ENCODE measurements at regions not wholly inside any gene's neighbourhood (a gene's known extent, or its start where the extent isn't known, plus 50 kb on each side); places are given as distances from the start of the nearest gene placed in this dataset.

DNA sequence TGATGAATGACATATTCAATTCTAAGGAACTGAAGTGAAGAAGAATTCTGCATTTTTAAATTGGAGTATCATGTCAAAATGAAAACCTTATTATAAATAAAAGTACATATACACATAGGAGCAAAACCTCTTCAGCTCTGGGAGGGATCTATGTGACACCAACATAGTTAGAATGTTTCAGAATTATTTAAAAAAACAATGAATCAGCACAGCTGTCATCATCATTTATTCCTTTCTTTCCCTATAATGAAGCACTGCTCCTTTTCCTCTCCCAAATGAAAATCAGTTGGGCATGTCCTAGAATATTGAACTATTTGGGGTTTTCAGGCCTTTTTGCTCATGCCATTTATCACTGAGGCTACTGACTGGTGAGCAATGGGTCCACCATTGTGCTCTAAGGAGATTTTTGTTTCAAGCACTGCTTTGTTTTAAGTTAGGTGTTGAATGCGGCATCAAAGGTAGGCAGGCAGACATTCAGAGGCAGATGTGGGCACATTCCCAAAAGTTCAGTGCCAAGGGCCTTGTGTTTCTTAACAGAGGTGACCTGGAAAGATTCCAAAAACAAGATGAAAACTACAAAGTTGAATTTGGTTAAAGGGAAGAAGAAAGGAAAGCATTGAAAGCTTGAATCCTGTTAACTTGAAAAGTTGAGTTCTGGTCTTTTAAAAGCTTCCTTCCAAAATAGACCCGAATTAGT is 126.4 kb upstream of the ADAMTSL1 start:
- intact Hi-C loops (cut with DNase I), result loop anchor here in 1 of 2 donors (5.0 kb wide), 1 partner anchor 1845 kb away; no protein-coding TSS in a partner anchor
- DNase-seq (ENCODE audit: low spot score), result no peak

DNA sequence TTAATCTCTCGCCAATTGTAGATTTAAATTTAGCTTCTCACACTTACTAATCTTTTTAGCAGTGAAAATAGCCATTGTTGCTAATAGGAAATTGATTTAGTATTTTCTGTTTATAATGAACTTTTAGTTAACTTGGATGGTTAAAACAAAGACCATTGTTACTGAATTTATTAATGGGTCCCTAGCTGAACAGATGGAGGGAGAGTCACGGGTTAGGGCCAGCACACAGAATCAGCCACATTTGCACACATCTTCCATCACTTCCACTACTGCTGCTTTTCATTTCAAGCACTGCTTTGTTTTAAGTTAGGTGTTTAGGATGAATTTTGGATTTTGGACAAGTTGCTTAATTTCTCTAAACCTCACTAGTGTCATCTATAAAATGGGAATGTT is 125.9 kb upstream of the ADAMTSL1 start:
- intact Hi-C loops (cut with DNase I), result loop anchor here in 1 of 2 donors (5.0 kb wide), 1 partner anchor 1844 kb away; no protein-coding TSS in a partner anchor

DNA sequence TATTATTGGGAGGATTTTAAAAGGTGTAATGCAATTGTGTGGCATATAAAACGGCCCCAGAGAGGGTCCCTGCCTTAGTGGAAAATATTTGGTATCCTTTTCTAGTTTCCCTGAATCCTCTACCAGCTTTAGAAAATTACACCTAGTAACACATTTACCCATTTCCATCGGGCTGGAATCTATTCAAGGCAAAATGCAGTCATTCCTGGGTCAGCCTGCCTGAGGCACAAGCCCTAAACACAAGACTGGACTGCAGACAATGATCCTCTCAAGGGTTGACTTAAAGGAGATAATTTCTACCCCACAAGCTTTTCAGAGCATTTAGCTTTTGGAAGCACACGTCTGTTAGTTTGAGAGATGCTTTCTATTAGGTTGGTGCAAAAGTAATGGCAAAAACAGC is 124.4 kb upstream of the ADAMTSL1 start:
- DNase-seq (ENCODE audit: low spot score), result no peak
- intact Hi-C loops (cut with DNase I), result loop anchor here in 1 of 2 donors (5.0 kb wide), 1 partner anchor 1843 kb away; no protein-coding TSS in a partner anchor

More for the DNA sequence above, 125.9 kb upstream of the ADAMTSL1 start:
- no peak for DNase-seq (ENCODE audit: low spot score)

DNA sequence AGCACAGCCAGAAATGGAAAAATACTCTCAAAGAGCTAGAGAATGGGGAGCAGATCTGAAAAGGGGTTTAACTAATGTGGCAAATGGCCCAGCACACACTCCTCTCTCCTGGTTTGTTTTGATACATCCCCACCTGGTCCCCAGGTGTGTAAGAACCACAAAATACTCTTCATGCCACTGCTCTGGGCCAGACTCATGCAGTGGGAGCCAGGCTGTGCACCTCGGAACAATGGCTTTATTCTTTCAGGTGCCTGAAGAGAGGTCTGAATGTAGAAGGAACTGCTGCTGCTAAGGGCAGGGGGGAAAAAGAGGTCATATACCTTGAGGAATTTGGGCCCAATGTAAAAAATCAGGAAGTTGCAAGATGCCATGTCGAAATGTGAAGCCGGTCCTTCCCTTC is 123.9 kb upstream of the ADAMTSL1 start:
- intact Hi-C loops (cut with DNase I), result no loop called here
- no peak for DNase-seq (ENCODE audit: low spot score)

DNA sequence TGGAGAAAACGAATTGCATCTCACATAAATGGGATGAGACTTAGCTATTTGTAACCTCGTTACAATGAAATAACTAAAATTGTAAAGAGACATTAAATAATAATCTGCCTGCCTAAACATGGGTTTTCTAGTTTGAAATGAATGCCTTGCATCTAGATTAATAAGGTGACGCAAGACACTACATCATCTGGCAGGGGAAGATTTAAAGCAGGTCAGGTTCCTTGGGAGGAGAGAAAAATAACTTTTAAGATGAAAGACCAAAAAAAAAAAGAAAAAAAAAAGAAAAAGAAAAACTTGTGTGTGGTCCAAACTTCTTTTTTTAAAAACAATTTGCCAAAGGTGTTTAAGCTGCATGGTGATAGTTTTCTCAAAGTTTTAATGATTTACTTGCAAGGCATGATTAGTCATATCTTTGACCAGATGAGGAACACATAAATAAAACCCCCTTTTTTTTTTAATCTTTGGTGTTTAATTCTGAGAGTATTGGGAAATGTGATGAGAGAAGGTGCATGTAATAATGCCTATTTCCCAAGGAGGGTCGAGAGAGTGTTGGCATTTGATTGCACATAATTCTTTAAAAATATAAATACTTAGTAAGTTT is 122.9 kb upstream of the ADAMTSL1 start:
- DNase-seq (ENCODE audit: low spot score), result no peak
- intact Hi-C loops (cut with DNase I), result no loop called here

DNA sequence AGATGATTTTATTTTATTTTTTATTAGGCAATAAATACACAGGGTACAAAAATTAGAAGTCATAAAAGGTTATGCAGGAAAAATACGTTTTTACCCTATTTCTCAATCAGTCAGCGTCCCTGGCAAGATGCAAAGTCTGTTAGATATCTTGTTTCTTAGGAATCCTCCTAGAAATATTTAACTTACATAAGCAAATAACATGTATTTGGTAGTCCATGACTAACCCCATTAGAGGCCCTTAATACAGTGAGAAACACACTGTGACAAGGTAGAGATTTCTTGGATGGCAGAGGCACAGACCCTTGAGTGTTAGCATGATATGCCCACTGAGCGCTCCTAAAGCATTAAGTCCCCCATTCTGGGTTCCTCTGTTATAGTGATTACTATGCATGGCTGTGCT is 121.2 kb upstream of the ADAMTSL1 start:
- no peak for DNase-seq (ENCODE audit: low spot score)
- intact Hi-C loops (cut with DNase I), result no loop called here

DNA sequence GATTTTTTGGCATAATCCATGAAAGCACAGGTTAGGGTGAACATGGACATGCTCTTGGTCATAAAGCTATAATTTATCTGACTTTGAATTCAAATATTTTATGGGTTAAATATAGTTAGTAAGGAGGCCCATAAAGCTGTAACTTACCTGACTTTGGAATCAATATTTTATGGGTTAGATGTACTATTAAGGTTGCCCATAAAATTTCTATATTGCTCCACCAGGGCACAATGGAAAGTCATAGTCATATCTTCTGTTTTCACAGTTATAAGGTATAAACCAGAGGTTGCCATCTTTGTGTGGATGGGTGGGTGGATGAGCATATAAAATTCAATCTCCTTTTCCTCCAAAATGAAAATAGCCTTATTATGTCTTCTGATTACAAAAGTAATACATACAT is 120.5 kb upstream of the ADAMTSL1 start:
- no peak for DNase-seq (ENCODE audit: low spot score)
- intact Hi-C loops (cut with DNase I), result no loop called here

DNA sequence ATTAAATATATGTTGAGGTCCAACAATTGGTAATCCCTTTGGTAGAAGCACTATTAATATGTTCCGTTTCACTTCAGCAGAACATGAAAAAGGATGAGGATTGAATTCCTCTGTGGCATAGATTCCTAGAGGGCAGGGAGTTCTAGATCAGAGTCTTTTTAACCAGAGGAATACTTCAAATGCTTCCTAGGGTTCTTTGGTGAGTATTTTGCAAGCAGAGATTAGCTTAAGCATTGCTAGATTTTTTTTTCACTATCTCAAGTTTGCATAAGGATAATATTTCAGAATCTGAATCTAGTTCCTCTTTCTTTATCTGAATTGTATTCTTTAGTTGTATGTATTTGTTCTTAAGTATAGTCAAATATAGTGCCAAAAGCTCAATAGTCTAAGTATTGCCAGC is 116.6 kb upstream of the ADAMTSL1 start:
- intact Hi-C loops (cut with DNase I), result loop anchor here in 1 of 2 donors (5.0 kb wide), 1 partner anchor 1310 kb away; no protein-coding TSS in a partner anchor
- no peak for DNase-seq (ENCODE audit: low spot score)

DNA sequence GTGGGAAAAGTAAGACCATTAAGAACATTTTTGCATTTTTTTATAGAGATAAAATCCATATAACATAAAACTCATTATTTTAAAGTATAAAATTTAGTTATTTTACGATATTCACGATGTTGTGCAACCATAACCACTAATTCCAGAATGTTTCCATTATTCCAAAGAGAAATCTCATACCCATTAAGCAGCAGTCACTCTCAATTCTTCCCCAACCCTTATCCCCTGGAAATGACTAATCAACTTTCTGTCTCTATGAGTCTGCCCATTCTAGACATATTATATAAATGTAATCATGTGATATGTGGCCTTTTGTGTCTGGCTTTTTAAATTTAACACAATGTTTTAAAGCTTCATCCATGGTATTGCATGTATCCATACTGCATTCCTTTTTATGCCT is 115.6 kb upstream of the ADAMTSL1 start:
- DNase-seq (ENCODE audit: low spot score), result no peak
- intact Hi-C loops (cut with DNase I), result loop anchor here in 1 of 2 donors (5.0 kb wide), 1 partner anchor 1309 kb away; no protein-coding TSS in a partner anchor

DNA sequence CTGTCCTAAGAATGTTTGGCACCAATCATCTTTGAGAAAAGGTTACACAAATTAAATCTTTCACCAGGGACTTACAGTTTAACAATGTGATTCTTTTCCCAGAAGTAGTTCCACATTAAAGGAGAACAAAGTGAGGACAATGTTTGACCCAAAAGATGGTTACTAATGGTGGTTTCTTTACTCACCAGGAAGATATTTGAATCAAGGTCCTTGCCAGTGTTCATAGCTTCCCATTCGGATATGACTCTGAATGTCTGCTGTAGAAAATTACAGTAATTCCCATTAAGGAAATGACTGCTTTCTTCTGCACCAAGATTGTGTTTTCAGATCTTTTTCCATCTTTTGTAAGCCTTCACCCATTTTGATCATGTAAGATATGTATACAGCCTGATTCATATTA is 114.6 kb upstream of the ADAMTSL1 start:
- DNase-seq (ENCODE audit: low spot score), result no peak
- intact Hi-C loops (cut with DNase I), result loop anchor here in 1 of 2 donors (5.0 kb wide), 1 partner anchor 1308 kb away; no protein-coding TSS in a partner anchor

DNA sequence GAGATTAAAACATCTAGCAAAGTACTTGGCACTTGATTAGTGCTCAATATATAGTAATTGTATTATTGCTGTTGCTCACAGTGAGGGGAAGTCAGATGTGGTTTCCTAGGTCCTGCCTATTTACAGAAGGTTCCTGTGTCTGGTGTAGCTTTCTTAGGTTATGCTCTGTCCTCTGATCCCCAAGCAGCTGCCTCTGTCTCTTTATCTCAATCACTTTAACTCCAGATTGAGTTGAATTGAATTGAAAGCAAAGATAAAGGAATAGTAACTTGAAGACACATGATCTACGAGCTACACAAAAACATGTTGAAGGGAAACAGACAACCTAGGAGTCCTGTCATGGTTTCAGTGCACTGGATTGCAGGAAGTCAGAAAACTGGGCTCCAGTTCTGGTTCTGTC is 113.9 kb upstream of the ADAMTSL1 start:
- intact Hi-C loops (cut with DNase I), result loop anchor here (10.0 kb wide), 2 partner anchors 55 to 485 kb away; no protein-coding TSS in a partner anchor
- DNase-seq (ENCODE audit: low spot score), result no peak

DNA sequence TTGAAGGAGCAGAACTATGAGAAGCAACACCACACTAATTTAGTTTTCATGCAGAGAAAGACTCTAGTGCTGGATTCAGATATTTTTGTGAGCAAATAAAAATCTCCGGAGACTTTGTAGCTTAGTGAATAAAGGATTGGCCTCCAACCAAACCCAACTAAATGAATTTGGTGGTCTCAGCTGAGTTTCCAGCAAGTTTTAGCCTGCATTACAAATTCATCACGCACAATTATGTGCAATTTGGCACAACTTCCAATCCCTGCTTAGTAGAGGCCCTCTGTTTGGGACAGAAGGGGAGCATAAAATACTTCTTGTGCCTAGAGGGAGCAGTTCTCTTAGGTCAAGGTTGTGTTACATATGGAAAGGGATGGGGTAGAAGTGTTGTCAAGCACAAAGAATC is 112.3 kb upstream of the ADAMTSL1 start:
- no peak for DNase-seq (ENCODE audit: low spot score)
- intact Hi-C loops (cut with DNase I), result loop anchor here (10.0 kb wide), 2 partner anchors 57 to 487 kb away; no protein-coding TSS in a partner anchor

DNA sequence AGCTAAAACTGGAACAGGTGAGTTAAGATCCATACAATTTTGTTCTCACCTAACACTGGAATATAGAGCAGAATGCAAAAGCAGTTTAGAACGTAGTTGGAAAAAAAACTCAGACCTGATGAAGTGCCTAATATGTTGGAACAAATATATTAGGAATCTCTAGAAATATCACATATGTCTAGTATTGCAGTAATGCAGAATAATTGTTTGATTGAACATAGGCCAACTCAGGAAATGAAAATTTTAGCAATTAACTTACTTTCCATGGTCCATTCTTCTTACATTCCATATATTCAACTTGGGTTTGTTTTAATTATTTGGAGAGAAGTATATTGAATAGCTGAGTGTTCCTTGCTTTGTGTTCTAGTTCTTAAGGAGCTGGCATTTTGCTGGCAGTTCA is 111.8 kb upstream of the ADAMTSL1 start:
- intact Hi-C loops (cut with DNase I), result loop anchor here (10.0 kb wide), 2 partner anchors 57 to 487 kb away; no protein-coding TSS in a partner anchor

DNA sequence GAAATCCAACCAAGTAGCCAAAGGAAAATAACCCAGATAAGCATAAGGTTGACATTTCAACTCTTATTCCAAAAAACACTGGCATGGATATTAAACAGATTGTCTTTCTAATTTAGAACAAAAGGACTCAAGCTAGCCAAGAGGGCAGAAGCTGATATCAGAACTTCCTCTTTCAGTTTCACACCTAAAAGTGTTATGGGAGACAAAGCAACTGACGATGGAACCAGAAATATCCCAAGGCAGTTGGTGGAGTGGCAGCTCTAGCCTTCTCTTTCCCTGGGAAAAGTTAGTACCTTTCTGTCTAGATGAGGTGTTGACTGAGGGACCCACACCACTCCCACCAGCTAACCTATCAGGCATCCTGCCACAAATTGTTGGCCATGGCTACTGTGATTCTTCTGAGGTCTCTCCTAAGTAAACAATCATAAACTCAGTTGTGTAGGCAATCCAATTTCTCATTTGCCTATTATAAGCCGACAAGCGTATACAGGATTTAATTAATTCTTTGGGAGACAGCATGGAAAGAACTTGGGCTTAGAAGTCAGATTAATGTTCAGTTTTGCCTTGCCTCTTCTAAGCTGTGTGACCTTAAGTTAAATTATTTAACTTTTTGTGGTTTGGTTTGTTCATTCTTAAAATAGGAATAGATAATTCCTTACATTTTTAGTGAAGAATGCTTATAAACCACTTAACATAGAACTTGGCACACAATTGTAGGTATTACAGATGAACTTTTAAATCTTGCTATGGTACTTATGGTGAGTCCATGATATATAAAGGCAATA is 110.9 kb upstream of the ADAMTSL1 start:
- intact Hi-C loops (cut with DNase I), result loop anchor here (10.0 kb wide), 2 partner anchors 58 to 488 kb away; no protein-coding TSS in a partner anchor
- DNase-seq (ENCODE audit: low spot score), result no peak

More for the DNA sequence above, 111.8 kb upstream of the ADAMTSL1 start:
- DNase-seq (ENCODE audit: low spot score), result no peak

DNA sequence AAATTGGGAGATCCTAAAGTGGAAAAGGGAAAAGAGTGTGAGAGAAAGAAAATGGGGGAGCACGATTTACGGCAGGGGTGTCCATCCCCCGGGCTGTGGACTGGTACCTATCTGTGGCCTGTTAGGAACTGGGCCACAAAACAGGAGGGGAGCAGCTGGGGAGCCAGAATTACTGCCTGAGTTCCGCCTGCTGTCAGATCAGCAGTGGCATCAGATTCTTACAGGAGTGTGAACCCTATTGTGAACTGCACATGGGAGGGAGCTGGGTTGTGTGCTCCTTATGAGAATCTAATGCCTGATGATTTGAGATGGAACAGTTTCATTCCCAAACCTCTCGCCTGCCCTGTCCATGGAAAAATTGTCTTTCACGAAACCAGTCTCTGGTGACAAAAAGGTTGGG is 108.3 kb upstream of the ADAMTSL1 start:
- intact Hi-C loops (cut with DNase I), result loop anchor here (10.0 kb wide), 2 partner anchors 61 to 491 kb away; no protein-coding TSS in a partner anchor
- DNase-seq (ENCODE audit: low spot score), result no peak

DNA sequence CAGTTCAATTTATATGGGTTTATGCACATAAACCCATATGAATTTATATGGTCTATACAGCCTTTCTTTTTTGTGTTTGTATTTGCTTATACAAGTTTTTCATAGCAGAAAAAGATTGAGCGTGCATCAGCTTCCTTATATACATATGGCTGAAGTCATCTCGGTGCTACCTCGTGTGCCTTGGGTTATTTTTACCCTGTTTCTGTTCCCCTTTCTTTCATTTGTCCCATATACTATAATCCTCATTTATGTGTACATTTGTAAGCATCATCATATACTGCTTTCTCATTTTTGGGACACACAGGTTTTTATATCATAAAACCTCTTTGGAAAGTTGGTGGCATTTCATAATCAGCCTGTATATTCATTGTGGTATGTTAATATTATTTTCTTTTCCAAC is 107.8 kb upstream of the ADAMTSL1 start:
- intact Hi-C loops (cut with DNase I), result loop anchor here (10.0 kb wide), 2 partner anchors 61 to 491 kb away; no protein-coding TSS in a partner anchor
- no peak for DNase-seq (ENCODE audit: low spot score)

DNA sequence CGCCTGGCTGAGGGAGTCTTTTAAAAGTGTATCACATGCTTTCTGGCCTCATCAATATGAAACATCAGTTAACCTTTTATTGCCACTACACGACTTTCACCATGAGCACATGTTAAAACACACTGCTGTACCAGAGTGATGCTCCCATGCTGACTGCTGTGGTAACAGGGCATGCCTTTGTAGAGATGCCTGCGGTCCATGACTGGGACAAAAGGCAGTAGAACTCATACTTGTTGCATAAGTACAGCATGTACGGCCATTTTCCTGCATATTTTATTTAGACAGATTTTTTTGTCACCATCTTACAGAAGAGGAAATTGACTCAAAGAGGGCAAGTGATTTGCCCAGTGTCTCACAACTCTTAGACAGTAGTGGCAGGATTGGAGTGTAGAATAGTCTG is 105.7 kb upstream of the ADAMTSL1 start:
- no peak for DNase-seq (ENCODE audit: low spot score)
- intact Hi-C loops (cut with DNase I), result loop anchor here (10.0 kb wide), 2 partner anchors 63 to 493 kb away; no protein-coding TSS in a partner anchor

DNA sequence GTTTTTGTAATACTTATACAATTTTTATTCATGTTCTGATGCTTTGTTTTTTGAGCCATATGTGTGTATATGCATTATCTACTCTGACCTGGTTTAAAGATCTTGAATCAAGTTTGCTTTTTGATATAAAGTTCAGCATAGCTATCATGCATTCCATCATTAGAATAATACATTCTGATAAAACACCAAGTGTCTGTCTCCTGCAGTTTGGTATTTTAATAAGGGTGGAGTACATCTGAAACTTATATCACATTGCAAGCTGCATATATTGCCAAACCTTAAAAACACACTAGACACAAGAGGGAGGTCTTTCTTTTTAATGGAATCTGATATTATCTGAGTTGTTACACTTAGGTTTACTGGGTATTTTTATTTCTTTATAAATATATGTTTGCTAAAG is 102.8 kb upstream of the ADAMTSL1 start:
- no peak for DNase-seq (ENCODE audit: low spot score)
- intact Hi-C loops (cut with DNase I), result no loop called here

DNA sequence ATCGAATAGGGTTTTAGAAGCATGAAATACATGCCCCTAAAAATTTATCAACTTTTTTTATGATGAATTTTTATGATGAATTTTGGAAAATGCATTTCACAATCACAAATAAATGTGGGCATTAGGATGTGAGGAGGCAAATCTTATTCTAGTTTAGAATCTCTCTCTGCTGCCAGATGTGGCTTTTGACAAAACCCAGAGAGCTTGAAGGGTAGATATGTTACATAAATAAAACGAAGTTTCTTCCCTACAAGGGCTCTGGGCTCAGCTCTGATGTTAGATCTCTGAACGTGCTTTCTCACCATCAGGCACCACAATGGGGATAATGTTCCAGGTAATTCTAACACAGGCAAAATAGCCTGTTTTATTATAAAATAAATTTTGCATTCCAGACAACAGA is 102.3 kb upstream of the ADAMTSL1 start:
- DNase-seq (ENCODE audit: low spot score), result no peak
- intact Hi-C loops (cut with DNase I), result no loop called here

All from posterior vena cava (tissue), 2 donors.